SK-N-MC (cell line): ENCODE measurements at regions not wholly inside any gene's neighbourhood (a gene's known extent, or its start where the extent isn't known, plus 50 kb on each side); places are given as distances from the start of the nearest gene placed in this dataset.

Experiments used
- DNase-seq: peaks from one replicate; pipeline ENCODE4 v3.0.0-alpha.2; 2011; ENCODE audit warnings: low read depth, low spot score
- H3K27ac ChIP-seq: fragments of 200-600 bp; sonication (generic); 2 replicates; pipeline ENCODE4 v1.5.1; 2016; ENCODE audit warnings: mixed run types
- H3K36me3 ChIP-seq: fragments of 200-600 bp; sonication (generic); 2 replicates; pipeline ENCODE4 v1.6.1; 2017; ENCODE audit warnings: antibody characterized with exemption, low read length, mixed read lengths; ENCODE audit not compliant: insufficient read depth
- H3K4me3 ChIP-seq: fragments of 200-600 bp; sonication (generic); 2 replicates; pipeline ENCODE4 v1.5.1; 2016
- H3K9ac ChIP-seq: fragments of 200-600 bp; sonication (generic); 2 replicates; pipeline ENCODE4 v1.8.0; 2017; ENCODE audit warnings: mixed run types, mixed read lengths; ENCODE audit not compliant: insufficient read length
- H3K9me3 ChIP-seq: fragments of 200-600 bp; sonication (generic); 2 replicates; pipeline ENCODE4 v1.6.1; 2017; ENCODE audit warnings: low read depth, mild to moderate bottlenecking, antibody characterized with exemption, low read length, moderate library complexity, mixed read lengths
- EZH2 ChIP-seq: fragments of 200-600 bp; sonication (generic); IDR thresholded peaks from one replicate; pipeline ENCODE4 v1.6.1; 2017; ENCODE audit warnings: antibody characterized with exemption
- FOXP2 ChIP-seq: optimal IDR thresholded peaks from 2 replicates; pipeline ENCODE3; 2011; ENCODE audit warnings: mild to moderate bottlenecking, moderate library complexity; ENCODE audit not compliant: insufficient read depth; ENCODE audit errors: extremely low read length, control extremely low read depth
- POLR2AphosphoS5 ChIP-seq: IDR thresholded peaks from 2 replicates; pipeline ENCODE4 v1.6.1; 2012; ENCODE audit warnings: mild to moderate bottlenecking, low read depth, low read length, borderline replicate concordance

DNA sequence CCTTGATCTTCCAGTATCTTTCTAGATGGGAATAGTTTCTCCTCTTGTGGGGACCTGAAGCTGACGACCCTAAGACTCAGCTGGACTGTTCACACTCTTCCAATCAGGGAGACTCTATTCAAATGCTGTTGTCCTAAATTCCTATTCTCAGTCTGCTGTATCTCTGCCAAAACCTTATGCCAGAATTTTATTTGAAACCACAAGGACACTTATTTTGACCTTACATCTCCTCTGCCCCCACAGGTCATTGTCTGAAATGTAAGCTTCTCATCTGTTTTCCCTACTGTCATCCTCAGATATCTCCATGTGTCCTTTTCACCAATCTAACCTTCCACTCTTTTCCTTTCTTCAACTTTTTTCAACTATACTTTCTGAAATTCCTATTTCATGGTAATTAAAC is 289.5 kb upstream of the SGK1 start:
- TF ChIP-seq EZH2 (no peak), FOXP2 (no peak), POLR2AphosphoS5 (no peak)
- H3K4me3 ChIP-seq, result no peak overlapping the region
- no peaks in the 10 kb centered on the region for H3K9me3 ChIP-seq
- no peak overlapping the region for H3K27ac ChIP-seq
- H3K36me3 ChIP-seq, result no peaks in the 10 kb centered on the region
- DNase-seq, result no peak
- H3K9ac ChIP-seq, result no peak overlapping the region

GRCh38 chr6:134605034-134605433 is 287.1 kb upstream of the SGK1 start:
- no peak overlapping the region for H3K9ac ChIP-seq
- TF ChIP-seq POLR2AphosphoS5, result no peak
- no peak for TF ChIP-seq FOXP2
- TF ChIP-seq EZH2, result no peak
- DNase-seq, result no peak

DNA sequence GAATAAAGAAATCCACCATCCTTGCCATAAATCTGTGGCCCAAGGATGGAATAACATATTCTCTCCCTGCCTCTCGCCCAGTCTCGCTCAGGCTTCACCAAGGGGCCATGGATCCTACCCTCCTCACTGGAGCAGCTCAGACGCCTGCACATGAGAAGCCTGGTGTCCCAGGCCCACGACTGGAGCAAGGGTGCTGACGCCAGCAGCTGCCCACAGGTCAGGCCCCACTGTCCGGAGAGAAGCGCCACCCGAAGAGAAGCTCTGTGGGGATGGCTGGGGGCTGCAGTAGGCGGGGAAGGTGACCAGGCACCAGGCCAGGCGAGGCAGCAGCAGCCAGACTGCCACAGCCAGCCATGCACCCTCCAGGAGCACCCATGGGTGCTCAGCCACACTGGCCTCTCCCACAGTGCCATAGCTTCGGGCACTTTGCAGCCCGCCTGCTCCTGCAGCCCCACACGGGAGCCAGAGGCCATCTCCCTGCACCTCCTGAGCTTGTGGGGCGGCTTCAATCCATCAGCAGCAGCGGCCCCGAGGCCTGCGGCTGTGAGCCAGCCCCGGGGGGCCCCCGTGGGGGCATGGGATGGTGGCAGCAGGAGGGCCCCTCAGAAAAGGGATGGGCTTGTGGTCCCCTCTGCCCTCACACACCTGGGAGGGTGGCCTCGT is 286.2 kb upstream of the SGK1 start:
- Histone ChIP-seq H3K9me3 (no peaks in the 10 kb centered on the region), H3K9ac (no peak overlapping the region), H3K4me3 (no peak overlapping the region), H3K27ac (no peak overlapping the region), H3K36me3 (no peaks in the 10 kb centered on the region)
- TF ChIP-seq FOXP2 (no peak), EZH2 (no peak), POLR2AphosphoS5 (no peak)
- DNase-seq, result no peak

More at GRCh38 chr6:134605034-134605433, 287.1 kb upstream of the SGK1 start:
- no peaks in the 10 kb centered on the region for H3K9me3 ChIP-seq
- H3K27ac ChIP-seq, result no peak overlapping the region
- H3K4me3 ChIP-seq, result no peak overlapping the region
- H3K36me3 ChIP-seq, result no peaks in the 10 kb centered on the region

GRCh38 chr6:134603561-134603960 is 285.6 kb upstream of the SGK1 start:
- DNase-seq, result no peak
- H3K9me3 ChIP-seq, result no peaks in the 10 kb centered on the region

GRCh38 chr6:134602123-134602522 is 284.2 kb upstream of the SGK1 start:
- Histone ChIP-seq H3K9ac (no peak overlapping the region), H3K4me3 (no peak overlapping the region), H3K36me3 (no peaks in the 10 kb centered on the region), H3K27ac (no peak overlapping the region), H3K9me3 (no peaks in the 10 kb centered on the region)
- DNase-seq, result no peak
- TF ChIP-seq EZH2, result no peak
- TF ChIP-seq POLR2AphosphoS5, result no peak
- no peak for TF ChIP-seq FOXP2

More at GRCh38 chr6:134603561-134603960, 285.6 kb upstream of the SGK1 start:
- no peaks in the 10 kb centered on the region for H3K36me3 ChIP-seq
- TF ChIP-seq POLR2AphosphoS5, result no peak
- no peak for TF ChIP-seq EZH2
- no peak for TF ChIP-seq FOXP2
- H3K9ac ChIP-seq, result no peak overlapping the region
- no peak overlapping the region for H3K4me3 ChIP-seq
- no peak overlapping the region for H3K27ac ChIP-seq

DNA sequence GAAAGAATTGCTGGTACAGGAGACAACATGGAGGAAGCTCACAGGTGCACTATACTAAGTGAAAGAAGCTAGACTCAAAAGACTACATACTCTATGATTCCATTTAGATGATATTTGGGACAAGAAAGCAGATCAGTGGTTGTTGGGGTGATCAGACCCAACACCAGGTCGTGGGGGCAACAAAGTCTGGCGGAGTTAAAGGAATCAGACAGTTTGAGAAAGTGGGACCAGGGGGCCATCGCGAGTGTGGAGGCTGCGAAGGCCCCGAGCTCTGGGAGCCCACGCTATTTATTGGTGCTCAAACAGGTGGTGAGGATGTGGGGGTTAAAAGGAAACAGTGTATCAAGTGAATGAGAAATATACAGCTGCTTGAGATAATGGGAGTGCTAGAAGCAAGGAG is 282.8 kb upstream of the SGK1 start:
- H3K9ac ChIP-seq, result no peak overlapping the region
- TF ChIP-seq EZH2, result no peak
- no peak for TF ChIP-seq FOXP2
- TF ChIP-seq POLR2AphosphoS5, result no peak

DNA sequence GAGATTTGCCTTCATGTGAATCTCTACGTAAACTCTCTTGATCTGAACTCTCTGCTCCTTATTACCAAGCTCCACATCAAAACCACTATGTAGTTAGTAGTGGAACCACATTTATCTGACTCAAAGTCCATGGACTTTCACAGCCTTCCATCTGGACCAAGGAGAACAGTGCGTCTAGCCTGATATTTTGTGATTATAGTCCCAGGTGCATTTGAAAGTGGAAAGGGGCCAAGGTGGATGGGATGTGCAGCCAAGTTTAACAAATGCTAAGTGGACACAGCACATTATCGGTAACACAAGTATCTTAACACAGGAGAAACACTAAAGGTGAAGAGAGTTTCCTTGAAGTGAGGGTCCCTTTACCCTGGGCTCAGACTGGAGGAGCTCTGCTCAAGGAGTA is 281.2 kb upstream of the SGK1 start:
- H3K9ac ChIP-seq, result no peak overlapping the region
- no peak overlapping the region for H3K27ac ChIP-seq

More for the DNA sequence above, 282.8 kb upstream of the SGK1 start:
- Histone ChIP-seq H3K4me3 (no peak overlapping the region), H3K9me3 (no peaks in the 10 kb centered on the region), H3K27ac (no peak overlapping the region), H3K36me3 (no peaks in the 10 kb centered on the region)
- no peak for DNase-seq

GRCh38 chr6:134596191-134596590 is 278.3 kb upstream of the SGK1 start:
- Histone ChIP-seq H3K27ac (no peak overlapping the region), H3K9ac (no peak overlapping the region), H3K4me3 (no peak overlapping the region), H3K9me3 (no peaks in the 10 kb centered on the region), H3K36me3 (no peaks in the 10 kb centered on the region)
- TF ChIP-seq FOXP2 (no peak), EZH2 (no peak), POLR2AphosphoS5 (no peak)
- no peak for DNase-seq

More for the DNA sequence above, 281.2 kb upstream of the SGK1 start:
- Histone ChIP-seq H3K36me3 (no peaks in the 10 kb centered on the region), H3K9me3 (no peaks in the 10 kb centered on the region), H3K4me3 (no peak overlapping the region)
- no peak for DNase-seq
- TF ChIP-seq POLR2AphosphoS5, result no peak
- TF ChIP-seq FOXP2, result no peak
- TF ChIP-seq EZH2, result no peak

DNA sequence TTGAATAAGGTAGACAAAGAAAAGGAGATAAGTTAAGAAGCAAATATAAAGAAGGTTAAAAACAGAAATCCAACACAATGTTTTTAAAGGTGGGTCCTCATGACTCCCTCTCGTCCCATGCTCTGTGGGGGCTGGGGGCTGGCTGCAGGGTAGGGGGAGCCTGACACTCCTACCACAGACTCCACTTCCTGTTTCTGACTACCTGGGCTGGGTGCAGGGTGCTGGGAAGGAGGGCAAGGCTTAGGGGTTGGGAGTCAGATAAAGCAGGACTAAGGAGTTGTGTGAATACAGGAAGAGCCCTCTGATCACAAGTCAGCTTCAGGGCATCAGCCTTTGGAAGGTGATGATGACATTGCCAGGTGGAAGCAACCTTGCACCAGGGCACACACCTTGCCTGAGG is 277.0 kb upstream of the SGK1 start:
- no peak for DNase-seq
- no peak overlapping the region for H3K9ac ChIP-seq
- no peak overlapping the region for H3K4me3 ChIP-seq
- H3K36me3 ChIP-seq, result no peaks in the 10 kb centered on the region
- H3K27ac ChIP-seq, result no peak overlapping the region
- no peaks in the 10 kb centered on the region for H3K9me3 ChIP-seq
- TF ChIP-seq FOXP2, result no peak
- TF ChIP-seq EZH2, result no peak
